ENCODE measurements at regions not wholly inside any gene's neighbourhood (a gene's known extent, or its start where the extent isn't known, plus 50 kb on each side); places are given as distances from the start of the nearest gene placed in this dataset.

- ATAC-seq (no peak), DNase-seq (no peak)
- H3K4me1 ChIP-seq: no peaks in the 10 kb centered on the region
- H3K27me3 ChIP-seq: no peaks in the 10 kb centered on the region
- H3K36me3 ChIP-seq: no peaks in the 10 kb centered on the region
- intact Hi-C loops (cut with DNase I): no loop called here
- TF ChIP-seq CTCF (IDR thresholded peaks at IDR 0.05) (no peak), POLR2A (IDR thresholded peaks at IDR 0.05) (no peak)
- WGBS, 4 donors: 67 to 74% (median 70%) methylated on average over 2 of the region's 2 CpGs
- H3K9me3 ChIP-seq: peaks cover 0 to 4% (median 0%) of the 10 kb centered on the region in 12 donors
- H3K4me3 ChIP-seq: no peak overlapping the region
- H3K27ac ChIP-seq: no peak overlapping the region
Observed at GRCh38 chr3:96434651-96435050, 379.7 kb upstream of the EPHA6 start.

GRCh38 chr3:96449346-96449745, 365.0 kb upstream of the EPHA6 start:
- intact Hi-C loops (cut with DNase I): no loop called here
- no peaks in the 10 kb centered on the region for H3K27me3 ChIP-seq
- no peaks in the 10 kb centered on the region for H3K9me3 ChIP-seq
- DNase-seq (no peak), ATAC-seq (no peak)
- TF ChIP-seq POLR2A (IDR thresholded peaks at IDR 0.05): no peak
- 30 to 50% (median 37%) methylated on average over 1 of the region's 1 CpG for WGBS, 4 donors
- H3K4me3 ChIP-seq: no peak overlapping the region
- H3K36me3 ChIP-seq: no peaks in the 10 kb centered on the region
- H3K27ac ChIP-seq: no peak overlapping the region
- no peaks in the 10 kb centered on the region for H3K4me1 ChIP-seq

- WGBS, 4 donors: 48 to 53% (median 50%) methylated on average over 4 of the region's 4 CpGs
Observed at GRCh38 chr3:96449803-96450202, 364.6 kb upstream of the EPHA6 start.

GRCh38 chr3:96450699-96451098, 363.7 kb upstream of the EPHA6 start:
- 70 to 86% (median 74%) methylated on average over 2 of the region's 2 CpGs for WGBS, 4 donors
- peaks cover 0 to 7% (median 0%) of the 10 kb centered on the region in 12 donors for H3K9me3 ChIP-seq
- H3K36me3 ChIP-seq: no peaks in the 10 kb centered on the region
- ATAC-seq: no peak
- TF ChIP-seq POLR2A (IDR thresholded peaks at IDR 0.05): no peak
- no peak for TF ChIP-seq CTCF (IDR thresholded peaks at IDR 0.05)
- no peak overlapping the region for H3K4me3 ChIP-seq
- H3K4me1 ChIP-seq: no peaks in the 10 kb centered on the region
- intact Hi-C loops (cut with DNase I): no loop called here
- no peaks in the 10 kb centered on the region for H3K27me3 ChIP-seq
- no peak overlapping the region for H3K27ac ChIP-seq
- DNase-seq: no peak

More at GRCh38 chr3:96449803-96450202, 364.6 kb upstream of the EPHA6 start:
- TF ChIP-seq POLR2A (IDR thresholded peaks at IDR 0.05): no peak
- no peak for TF ChIP-seq CTCF (IDR thresholded peaks at IDR 0.05)
- Histone ChIP-seq H3K4me1 (no peaks in the 10 kb centered on the region), H3K4me3 (no peak overlapping the region), H3K36me3 (no peaks in the 10 kb centered on the region), H3K9me3 (no peaks in the 10 kb centered on the region), H3K27me3 (no peaks in the 10 kb centered on the region), H3K27ac (no peak overlapping the region)
- intact Hi-C loops (cut with DNase I): no loop called here
- no peak for ATAC-seq
- DNase-seq: no peak

GRCh38 chr3:96465521-96465920, 348.9 kb upstream of the EPHA6 start:
- intact Hi-C loops (cut with DNase I): no loop called here
- H3K27ac ChIP-seq: no peak overlapping the region
- no peak for DNase-seq
- no peaks in the 10 kb centered on the region for H3K9me3 ChIP-seq
- H3K27me3 ChIP-seq: no peaks in the 10 kb centered on the region
- H3K4me3 ChIP-seq: no peak overlapping the region
- no peaks in the 10 kb centered on the region for H3K4me1 ChIP-seq
- 51 to 66% (median 59%) methylated on average over 2 of the region's 2 CpGs for WGBS, 4 donors
- no peak for ATAC-seq
- H3K36me3 ChIP-seq: no peaks in the 10 kb centered on the region
- TF ChIP-seq POLR2A (IDR thresholded peaks at IDR 0.05): no peak
- TF ChIP-seq CTCF (IDR thresholded peaks at IDR 0.05): no peak
